GM23338 (cell line): ENCODE measurements at regions not wholly inside any gene's neighbourhood (a gene's known extent, or its start where the extent isn't known, plus 50 kb on each side); places are given as distances from the start of the nearest gene placed in this dataset.

Experiments used
- ATAC-seq: fragments of 200-7000 bp; cut with Tn5 transposase; 3 replicates; pipeline ENCODE4 v1.9.1; 2020
- DNase-seq: peaks from one replicate; pipeline ENCODE4 v3.0.0-alpha.2; 2015; ENCODE audit warnings: low spot score
- H2AFZ ChIP-seq: fragments of 200-600 bp; sonication (generic); 2 replicates; pipeline ENCODE4 v1.8.0; 2016; ENCODE audit warnings: antibody characterized with exemption, mild to moderate bottlenecking, moderate library complexity
- H3F3A ChIP-seq: fragments of 200-600 bp; sonication (generic); replicated peaks from 2 replicates; pipeline ENCODE4 v1.8.0; 2017; ENCODE audit warnings: antibody characterized with exemption, mixed run types, low read depth
- H3K27ac ChIP-seq: fragments of 200-600 bp; sonication (generic); 2 replicates; pipeline ENCODE4 v1.6.1; 2016; ENCODE audit warnings: low read depth
- H3K27me3 ChIP-seq: fragments of 200-600 bp; sonication (generic); 2 replicates; pipeline ENCODE4 v1.8.0; 2016; ENCODE audit warnings: mild to moderate bottlenecking, mixed run types, moderate library complexity; ENCODE audit not compliant: insufficient read depth
- H3K36me3 ChIP-seq: fragments of 200-600 bp; sonication (generic); 2 replicates; pipeline ENCODE4 v1.8.0; 2016; ENCODE audit warnings: mild to moderate bottlenecking; ENCODE audit not compliant: insufficient read depth
- H3K4me1 ChIP-seq: fragments of 200-600 bp; sonication (generic); 2 replicates; pipeline ENCODE4 v1.8.0; 2016; ENCODE audit warnings: mild to moderate bottlenecking, moderate library complexity; ENCODE audit not compliant: insufficient read depth
- H3K4me2 ChIP-seq: fragments of 200-600 bp; sonication (generic); 2 replicates; pipeline ENCODE4 v1.7.1; 2017; ENCODE audit warnings: mixed run types
- H3K4me3 ChIP-seq: fragments of 200-600 bp; sonication (generic); 2 replicates; pipeline ENCODE4 v1.6.1; 2016; ENCODE audit warnings: mixed run types
- H3K79me2 ChIP-seq: fragments of 200-600 bp; sonication (generic); replicated peaks from 2 replicates; pipeline ENCODE4 v1.8.0; 2017; ENCODE audit warnings: mild to moderate bottlenecking; ENCODE audit not compliant: insufficient read depth
- H3K9me2 ChIP-seq: fragments of 200-600 bp; sonication (generic); 2 replicates; pipeline ENCODE4 v1.8.0; 2017; ENCODE audit not compliant: insufficient read depth
- H4K20me1 ChIP-seq: fragments of 200-600 bp; sonication (generic); replicated peaks from 2 replicates; pipeline ENCODE4 v1.8.0; 2017; ENCODE audit warnings: mild to moderate bottlenecking; ENCODE audit not compliant: insufficient read depth
- H3K27ac Mint-ChIP-seq: 2 replicates; pipeline ENCODE4 v1.8.0; 2020; ENCODE audit warnings: inconsistent platforms, mild to moderate bottlenecking, moderate library complexity, mixed read lengths
- H3K27me3 Mint-ChIP-seq: 3 replicates; pipeline ENCODE4 v1.8.0; 2022; ENCODE audit warnings: low read depth, mild to moderate bottlenecking, moderate library complexity, mixed read lengths, inconsistent platforms; ENCODE audit not compliant: insufficient read depth, poor library complexity
- H3K36me3 Mint-ChIP-seq: 3 replicates; pipeline ENCODE4 v1.8.0; 2021; ENCODE audit warnings: low read depth, mild to moderate bottlenecking, inconsistent platforms, moderate library complexity, mixed read lengths
- H3K4me1 Mint-ChIP-seq: 3 replicates; pipeline ENCODE4 v1.8.0; 2020; ENCODE audit warnings: mild to moderate bottlenecking, inconsistent platforms, mixed read lengths
- H3K4me3 Mint-ChIP-seq: 3 replicates; pipeline ENCODE4 v1.8.0; 2021; ENCODE audit warnings: moderate library complexity, mild to moderate bottlenecking, inconsistent platforms, mixed read lengths
- H3K9me3 Mint-ChIP-seq: 3 replicates; pipeline ENCODE4 v1.8.0; 2020; ENCODE audit warnings: moderate library complexity, mild to moderate bottlenecking, inconsistent platforms, mixed read lengths
- CREB1 ChIP-seq: fragments of 250-450 bp; sonication (Bioruptor Pico); IDR thresholded peaks from 2 replicates; pipeline ENCODE4 v1.5.0; 2020; ENCODE audit warnings: low read depth, mild to moderate bottlenecking, moderate library complexity
- CTCF ChIP-seq, 2 experiments: fragments of 200-600 bp in 1 of 2; sonication (generic) in 1 of 2; conservative IDR thresholded peaks; 2 replicates each; pipeline versions ENCODE4 v1.5.1 to v1.6.1; 2016 to 2017; ENCODE audit warnings: antibody characterized with exemption in 2 of 2, low read depth in 2 of 2, mild to moderate bottlenecking in 2 of 2, moderate library complexity in 1 of 2
- ETS1 ChIP-seq: IDR thresholded peaks from 2 replicates; pipeline ENCODE4 v1.6.1; 2016; ENCODE audit warnings: antibody characterized with exemption
- EZH2 ChIP-seq: fragments of 200-600 bp; sonication (generic); IDR thresholded peaks from one replicate; pipeline ENCODE4 v1.8.0; 2017; ENCODE audit warnings: antibody characterized with exemption, mild to moderate bottlenecking, low read depth; ENCODE audit not compliant: unreplicated experiment
- JUNB ChIP-seq: IDR thresholded peaks from one replicate; pipeline ENCODE4 v1.6.1; 2016; ENCODE audit warnings: antibody characterized with exemption; ENCODE audit not compliant: unreplicated experiment
- NANOG ChIP-seq: IDR thresholded peaks from 2 replicates; pipeline ENCODE4 v1.6.1; 2016; ENCODE audit warnings: antibody characterized with exemption, borderline replicate concordance
- POLR2AphosphoS5 ChIP-seq: IDR thresholded peaks from 2 replicates; pipeline ENCODE4 v1.6.1; 2016; ENCODE audit warnings: antibody characterized with exemption, low read depth
- REST ChIP-seq: IDR thresholded peaks from one replicate; pipeline ENCODE4 v1.6.1; 2018; ENCODE audit warnings: antibody characterized with exemption; ENCODE audit not compliant: unreplicated experiment
- STAT1 ChIP-seq: IDR thresholded peaks from one replicate; pipeline ENCODE4 v1.6.1; 2016; ENCODE audit warnings: antibody characterized with exemption; ENCODE audit not compliant: unreplicated experiment
- ZNF114 ChIP-seq: fragments of 250-450 bp; sonication (Bioruptor Pico); IDR thresholded peaks from 2 replicates; pipeline ENCODE4 v1.5.0; 2020; ENCODE audit warnings: mild to moderate bottlenecking, moderate library complexity
- ZNF331 ChIP-seq: fragments of 250-450 bp; sonication (Bioruptor Pico); IDR thresholded peaks from 2 replicates; pipeline ENCODE4 v1.5.0; 2020; ENCODE audit warnings: low read depth, mild to moderate bottlenecking, moderate library complexity
- ZNF462 ChIP-seq: fragments of 250-450 bp; sonication (Bioruptor Pico); IDR thresholded peaks from 2 replicates; pipeline ENCODE4 v1.5.0; 2020; ENCODE audit warnings: mild to moderate bottlenecking, moderate library complexity

DNA sequence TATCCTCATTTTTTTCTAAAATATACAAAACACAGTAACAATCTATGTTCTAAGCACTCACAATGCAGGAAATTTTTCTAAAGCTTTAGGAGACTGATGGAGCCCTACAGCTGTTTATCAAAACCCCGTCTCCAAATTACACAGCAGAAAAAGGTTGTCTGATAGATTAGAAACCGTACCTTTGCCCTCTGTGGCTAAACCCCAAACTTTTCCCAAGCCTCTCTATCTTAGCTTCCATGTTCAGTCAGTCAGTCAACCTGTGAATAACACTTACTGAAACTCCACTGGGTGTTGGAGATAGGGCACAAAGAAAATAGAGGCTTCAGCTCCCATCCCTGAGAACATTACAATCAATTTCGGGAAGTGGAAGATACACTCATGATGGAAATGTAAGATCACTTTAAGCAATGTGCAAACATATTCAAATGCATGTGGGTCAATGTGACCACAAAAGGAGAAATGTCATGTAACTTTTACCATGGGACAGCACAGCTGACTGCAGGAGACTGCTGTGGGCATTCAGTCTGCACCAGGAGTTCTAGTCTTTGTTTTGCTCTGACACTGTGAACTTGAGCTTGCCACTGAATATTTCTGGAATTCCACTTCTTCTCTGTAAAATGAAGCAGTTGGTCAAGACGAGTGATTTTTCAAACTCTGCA, 279.5 kb upstream of the PIK3R1 start:
- Mint-ChIP-seq H3K36me3 (no peaks in the 10 kb centered on the region), H3K27me3 (no peaks in the 10 kb centered on the region), H3K4me3 (no peak overlapping the region), H3K27ac (peak overlapping the region; percentile 52; the same call in 1 of the 2 replicates), H3K4me1 (peaks cover 26% of the 10 kb centered on the region), H3K9me3 (no peaks in the 10 kb centered on the region; the same call in 2 of the 3 replicates)
- H3K4me3 ChIP-seq: no peak overlapping the region
- DNase-seq: no peak
- H4K20me1 ChIP-seq: no peaks in the 10 kb centered on the region
- no peak for ATAC-seq
- no peak overlapping the region for H2AFZ ChIP-seq
- H3K4me1 ChIP-seq: no peaks in the 10 kb centered on the region
- H3K27me3 ChIP-seq: no peaks in the 10 kb centered on the region
- H3F3A ChIP-seq: no peaks in the 10 kb centered on the region
- H3K79me2 ChIP-seq: no peaks in the 10 kb centered on the region
- no peaks in the 10 kb centered on the region; the same call in 1 of the 2 replicates for H3K36me3 ChIP-seq
- no peak overlapping the region for H3K27ac ChIP-seq
- peaks cover 13% of the 10 kb centered on the region for H3K9me2 ChIP-seq
- no peak for TF ChIP-seq CTCF (conservative IDR thresholded peaks at IDR 0.05; ENCODE audit: low read depth in 2 of 2)
- TF ChIP-seq ZNF114 (CRISPR knock-in tag): no peak
- no peak for TF ChIP-seq REST
- TF ChIP-seq JUNB: no peak
- TF ChIP-seq EZH2: no peak
- TF ChIP-seq ZNF462 (CRISPR knock-in tag): no peak
- no peak for TF ChIP-seq STAT1
- TF ChIP-seq CREB1 (CRISPR knock-in tag): no peak
- TF ChIP-seq ETS1: no peak
- TF ChIP-seq ZNF331 (CRISPR knock-in tag): no peak
- no peak for TF ChIP-seq NANOG
- no peak for TF ChIP-seq POLR2AphosphoS5
- no peak overlapping the region for H3K4me2 ChIP-seq
